Vagina (tissue), 2 donors: ENCODE measurements at regions not wholly inside any gene's neighbourhood (a gene's known extent, or its start where the extent isn't known, plus 50 kb on each side); places are given as distances from the start of the nearest gene placed in this dataset.

Experiments
- DNase-seq, 2 donors: peaks; one replicate each; pipeline ENCODE4 v3.0.0-alpha.2; 2017; ENCODE audit errors: extremely low spot score in 2 of 2
- H3K27ac ChIP-seq: fragments of 200-600 bp; sonication (generic); one replicate; pipeline ENCODE4 v1.5.1; 2019
- H3K27me3 ChIP-seq: fragments of 200-600 bp; sonication (generic); one replicate; pipeline ENCODE4 v1.5.1; 2019
- H3K36me3 ChIP-seq, 2 donors: fragments of 200-600 bp; sonication (generic); one replicate each; pipeline ENCODE4 v1.5.1; 2017 to 2019
- H3K4me1 ChIP-seq: fragments of 200-600 bp; sonication (generic); one replicate; pipeline ENCODE4 v1.5.1; 2019
- H3K4me3 ChIP-seq, 2 donors: fragments of 200-600 bp; sonication (generic); 1 replicate in 1 of 2; 2 replicates in 1 of 2; pipeline ENCODE4 v1.5.1; 2016 to 2019
- H3K9me3 ChIP-seq: fragments of 200-600 bp; sonication (generic); one replicate; pipeline ENCODE4 v1.5.1; 2019
- CTCF ChIP-seq, 3 experiments: fragments of 450-650 bp in 2 of 3; fragments of 200-600 bp in 1 of 3; sonication (generic) in 1 of 3; IDR thresholded peaks; one replicate each; pipeline ENCODE4 v1.5.1; 2017 to 2019; ENCODE audit warnings: antibody characterized with exemption in 3 of 3, mild to moderate bottlenecking in 2 of 3, moderate library complexity in 2 of 3
- POLR2A ChIP-seq, 2 donors: fragments of 450-650 bp; IDR thresholded peaks; one replicate each; pipeline ENCODE4 v1.6.1; 2017; ENCODE audit warnings: antibody characterized with exemption in 2 of 2, mild to moderate bottlenecking in 2 of 2, moderate library complexity in 2 of 2
- POLR2AphosphoS5 ChIP-seq, 2 donors: sonication (generic); formaldehyde crosslinking; IDR thresholded peaks; one replicate each; pipeline ENCODE4 v1.9.0; 2017; ENCODE audit warnings: antibody characterized with exemption in 2 of 2, mild to moderate bottlenecking in 2 of 2, low read depth in 1 of 2; ENCODE audit not compliant: insufficient read depth in 1 of 2
- intact Hi-C: fragments of 100-400 bp; cut with DNase I; formaldehyde crosslinking; loops from one replicate; pipeline ENCODE4 v1.15.1; 2023

- Histone ChIP-seq H3K4me1 (no peaks in the 10 kb centered on the region), H3K27ac (no peak overlapping the region), H3K4me3 (no peak overlapping the region), H3K36me3 (no peaks in the 10 kb centered on the region), H3K9me3 (no peaks in the 10 kb centered on the region), H3K27me3 (no peaks in the 10 kb centered on the region)
- DNase-seq: no peak
- TF ChIP-seq CTCF (IDR thresholded peaks at IDR 0.05) (no peak), POLR2AphosphoS5 (IDR thresholded peaks at IDR 0.05; ENCODE audit: insufficient read depth in 1 of 2, low read depth in 1 of 2) (no peak), POLR2A (IDR thresholded peaks at IDR 0.05) (no peak)
- intact Hi-C loops: no loop called here
Measured at GRCh38 chr16:58938811-58939210, 204.7 kb upstream of the GOT2 start.

GRCh38 chr16:58937661-58938060, 203.5 kb upstream of the GOT2 start:
- no peaks in the 10 kb centered on the region for H3K9me3 ChIP-seq
- no peak for DNase-seq
- TF ChIP-seq CTCF (IDR thresholded peaks at IDR 0.05) (no peak), POLR2A (IDR thresholded peaks at IDR 0.05) (no peak), POLR2AphosphoS5 (IDR thresholded peaks at IDR 0.05; ENCODE audit: insufficient read depth in 1 of 2, low read depth in 1 of 2) (no peak)
- H3K27me3 ChIP-seq: no peaks in the 10 kb centered on the region
- no peaks in the 10 kb centered on the region for H3K36me3 ChIP-seq
- H3K4me3 ChIP-seq: no peak overlapping the region
- H3K27ac ChIP-seq: no peak overlapping the region
- intact Hi-C loops: no loop called here
- no peaks in the 10 kb centered on the region for H3K4me1 ChIP-seq

GRCh38 chr16:58933186-58933585, 199.1 kb upstream of the GOT2 start:
- no peak for DNase-seq
- Histone ChIP-seq H3K9me3 (no peaks in the 10 kb centered on the region), H3K4me3 (no peak overlapping the region), H3K27ac (no peak overlapping the region), H3K27me3 (no peaks in the 10 kb centered on the region), H3K36me3 (no peaks in the 10 kb centered on the region), H3K4me1 (no peaks in the 10 kb centered on the region)
- intact Hi-C loops: no loop called here
- TF ChIP-seq CTCF (IDR thresholded peaks at IDR 0.05): no peak
- no peak for TF ChIP-seq POLR2AphosphoS5 (IDR thresholded peaks at IDR 0.05; ENCODE audit: insufficient read depth in 1 of 2, low read depth in 1 of 2)
- no peak for TF ChIP-seq POLR2A (IDR thresholded peaks at IDR 0.05)

GRCh38 chr16:58931436-58931835, 197.3 kb upstream of the GOT2 start:
- Histone ChIP-seq H3K9me3 (no peaks in the 10 kb centered on the region), H3K4me1 (no peaks in the 10 kb centered on the region), H3K4me3 (no peak overlapping the region), H3K27me3 (no peaks in the 10 kb centered on the region), H3K27ac (no peak overlapping the region), H3K36me3 (no peaks in the 10 kb centered on the region)
- TF ChIP-seq CTCF (IDR thresholded peaks at IDR 0.05) (no peak), POLR2A (IDR thresholded peaks at IDR 0.05) (no peak), POLR2AphosphoS5 (IDR thresholded peaks at IDR 0.05; ENCODE audit: insufficient read depth in 1 of 2, low read depth in 1 of 2) (no peak)
- intact Hi-C loops: no loop called here
- DNase-seq: no peak

GRCh38 chr16:58923094-58923493, 189.0 kb upstream of the GOT2 start:
- Histone ChIP-seq H3K4me3 (no peak overlapping the region), H3K27ac (no peak overlapping the region), H3K36me3 (no peaks in the 10 kb centered on the region), H3K9me3 (no peaks in the 10 kb centered on the region), H3K4me1 (no peaks in the 10 kb centered on the region), H3K27me3 (no peaks in the 10 kb centered on the region)
- DNase-seq: no peak
- no peak for TF ChIP-seq POLR2AphosphoS5 (IDR thresholded peaks at IDR 0.05; ENCODE audit: insufficient read depth in 1 of 2, low read depth in 1 of 2)
- no peak for TF ChIP-seq POLR2A (IDR thresholded peaks at IDR 0.05)
- TF ChIP-seq CTCF (IDR thresholded peaks at IDR 0.05): no peak
- intact Hi-C loops: loop anchor here (5.0 kb wide), 1 partner anchor 1279 kb away; no protein-coding TSS in a partner anchor
